Epithelial cell of esophagus (primary cell): ENCODE measurements at regions not wholly inside any gene's neighbourhood (a gene's known extent, or its start where the extent isn't known, plus 50 kb on each side); places are given as distances from the start of the nearest gene placed in this dataset.

Experiments used
- DNase-seq: peaks from one replicate; pipeline ENCODE4 v3.0.0; 2010; ENCODE audit warnings: low read depth
- H3K4me3 ChIP-seq: 2 replicates; pipeline ENCODE4 v1.5.1; 2011; ENCODE audit warnings: mild to moderate bottlenecking, low read length, control low read depth
- CTCF ChIP-seq: IDR thresholded peaks from 2 replicates; pipeline ENCODE4 v1.5.1; 2011; ENCODE audit warnings: low read depth, mild to moderate bottlenecking, low read length, control low read depth, inconsistent platforms; ENCODE audit not compliant: insufficient read depth; ENCODE audit errors: missing control alignments

GRCh38 chr7:131735101-131735500, 178.7 kb upstream of the PODXL start:
- DNase-seq = no peak
- TF ChIP-seq CTCF = no peak
- no peak overlapping the region for H3K4me3 ChIP-seq

GRCh38 chr7:131733604-131734003, 177.2 kb upstream of the PODXL start:
- no peak overlapping the region for H3K4me3 ChIP-seq
- no peak for DNase-seq
- TF ChIP-seq CTCF = no peak

- TF ChIP-seq CTCF = no peak
- H3K4me3 ChIP-seq = no peak overlapping the region
- no peak for DNase-seq
Measured at GRCh38 chr7:131727189-131727588, 170.8 kb upstream of the PODXL start.

GRCh38 chr7:131726686-131727085, 170.3 kb upstream of the PODXL start:
- no peak overlapping the region for H3K4me3 ChIP-seq
- no peak for DNase-seq
- no peak for TF ChIP-seq CTCF

GRCh38 chr7:131726031-131726430, 169.6 kb upstream of the PODXL start:
- no peak for TF ChIP-seq CTCF
- no peak overlapping the region for H3K4me3 ChIP-seq
- no peak for DNase-seq

GRCh38 chr7:131724776-131725345, 168.4 kb upstream of the PODXL start:
- no peak overlapping the region for H3K4me3 ChIP-seq
- TF ChIP-seq CTCF = no peak
- DNase-seq = no peak

- H3K4me3 ChIP-seq = no peak overlapping the region
- no peak for DNase-seq
- no peak for TF ChIP-seq CTCF
Measured at GRCh38 chr7:131723926-131724325, 167.5 kb upstream of the PODXL start.
